ENCODE measurements at regions not wholly inside any gene's neighbourhood (a gene's known extent, or its start where the extent isn't known, plus 50 kb on each side); places are given as distances from the start of the nearest gene placed in this dataset.

DNA sequence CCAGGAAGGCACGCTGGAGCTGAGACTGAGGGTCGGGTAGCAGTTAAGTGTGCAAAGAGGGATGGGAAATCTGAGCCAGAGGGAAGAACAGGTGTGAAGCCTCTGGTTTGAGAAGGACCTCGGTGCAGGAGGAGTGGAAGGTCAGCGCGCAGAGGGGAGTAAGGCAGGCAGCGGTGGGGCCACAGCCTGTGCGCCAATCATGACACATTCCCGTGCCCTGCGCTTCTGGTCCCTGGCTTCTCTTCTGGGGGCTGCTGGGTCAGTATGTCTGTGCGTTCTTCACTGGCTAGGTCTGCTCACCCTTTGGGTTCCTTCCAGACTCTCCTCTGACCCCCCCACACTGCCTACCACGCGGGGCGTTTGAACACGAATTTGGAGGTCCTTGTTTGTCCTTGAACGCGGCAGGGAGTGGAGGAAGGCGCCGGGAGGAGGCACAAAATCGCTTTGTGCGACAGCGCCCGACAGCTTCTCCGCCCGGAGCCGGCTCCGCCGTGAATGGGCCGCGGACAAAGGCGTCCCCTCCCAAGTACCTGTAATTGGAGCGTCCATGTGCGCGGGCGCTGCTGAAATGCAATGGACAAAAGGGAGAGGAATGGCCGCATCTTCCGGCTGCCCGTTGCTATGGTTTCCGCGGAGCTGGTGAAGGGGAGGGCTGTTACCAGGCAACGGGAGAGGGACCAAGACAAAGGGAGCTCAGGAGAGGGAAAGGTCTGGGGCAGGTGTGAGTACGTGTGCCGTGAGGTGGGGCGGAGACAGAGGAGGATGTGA, 207.2 kb upstream of the SRRM4 start:
- TF ChIP-seq, protein P1, sequence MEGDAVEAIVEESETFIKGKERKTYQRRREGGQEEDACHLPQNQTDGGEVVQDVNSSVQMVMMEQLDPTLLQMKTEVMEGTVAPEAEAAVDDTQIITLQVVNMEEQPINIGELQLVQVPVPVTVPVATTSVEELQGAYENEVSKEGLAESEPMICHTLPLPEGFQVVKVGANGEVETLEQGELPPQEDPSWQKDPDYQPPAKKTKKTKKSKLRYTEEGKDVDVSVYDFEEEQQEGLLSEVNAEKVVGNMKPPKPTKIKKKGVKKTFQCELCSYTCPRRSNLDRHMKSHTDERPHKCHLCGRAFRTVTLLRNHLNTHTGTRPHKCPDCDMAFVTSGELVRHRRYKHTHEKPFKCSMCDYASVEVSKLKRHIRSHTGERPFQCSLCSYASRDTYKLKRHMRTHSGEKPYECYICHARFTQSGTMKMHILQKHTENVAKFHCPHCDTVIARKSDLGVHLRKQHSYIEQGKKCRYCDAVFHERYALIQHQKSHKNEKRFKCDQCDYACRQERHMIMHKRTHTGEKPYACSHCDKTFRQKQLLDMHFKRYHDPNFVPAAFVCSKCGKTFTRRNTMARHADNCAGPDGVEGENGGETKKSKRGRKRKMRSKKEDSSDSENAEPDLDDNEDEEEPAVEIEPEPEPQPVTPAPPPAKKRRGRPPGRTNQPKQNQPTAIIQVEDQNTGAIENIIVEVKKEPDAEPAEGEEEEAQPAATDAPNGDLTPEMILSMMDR (IDR thresholded peaks at IDR 0.05; ENCODE audit: borderline replicate concordance, extremely low read depth, low read length, poor library complexity, severe bottlenecking), result no peak
- no peak for TF ChIP-seq EZH2 (IDR thresholded peaks at IDR 0.05; ENCODE audit: borderline replicate concordance, low read depth, low read length, severe bottlenecking)
